Heart right ventricle (tissue), 16 donors: ENCODE measurements at regions not wholly inside any gene's neighbourhood (a gene's known extent, or its start where the extent isn't known, plus 50 kb on each side); places are given as distances from the start of the nearest gene placed in this dataset.

Experiments used
- ATAC-seq, 8 donors: fragments of 200-7000 bp; cut with Tn5 transposase; one replicate each; pipeline ENCODE4 v1.9.1; 2020; ENCODE audit warnings: mild to moderate bottlenecking in 8 of 8, moderate library complexity in 8 of 8, moderate number of reproducible peaks in 1 of 8
- DNase-seq, 2 donors: peaks; one replicate each; pipeline ENCODE4 v3.0.0-alpha.2; 2020
- H3K27ac ChIP-seq, 10 donors: fragments of 200-600 bp; sonication (generic) in 2 of 10; one replicate each; pipeline versions ENCODE4 v1.5.0 to v1.8.0; 2020 to 2022; ENCODE audit warnings: mild to moderate bottlenecking in 3 of 10
- H3K27me3 ChIP-seq, 7 donors: fragments of 200-600 bp; one replicate each; pipeline ENCODE4 v1.8.0; 2021 to 2022; ENCODE audit warnings: mild to moderate bottlenecking in 2 of 7
- H3K36me3 ChIP-seq, 9 donors: fragments of 200-600 bp; sonication (generic) in 1 of 9; one replicate each; pipeline versions ENCODE4 v1.5.0 to v1.8.0; 2020 to 2022; ENCODE audit warnings: mild to moderate bottlenecking in 2 of 9
- H3K4me1 ChIP-seq, 9 donors: fragments of 200-600 bp; sonication (generic) in 1 of 9; one replicate each; pipeline versions ENCODE4 v1.5.0 to v1.8.0; 2020 to 2022; ENCODE audit warnings: mild to moderate bottlenecking in 4 of 9
- H3K4me3 ChIP-seq, 10 donors: fragments of 200-600 bp; sonication (generic) in 2 of 10; one replicate each; pipeline versions ENCODE4 v1.5.0 to v1.8.0; 2020 to 2022; ENCODE audit warnings: mild to moderate bottlenecking in 7 of 10, moderate library complexity in 2 of 10
- H3K9me3 ChIP-seq, 11 donors: fragments of 200-600 bp in 10 of 11; sonication (generic) in 2 of 11; one replicate each; pipeline versions ENCODE4 v1.5.0 to v1.8.0; 2013 to 2022; ENCODE audit warnings: mild to moderate bottlenecking in 2 of 11, control low read depth in 1 of 11, moderate library complexity in 1 of 11
- WGBS, 2 donors: extraction: QIAGEN DNeasy Blood & Tissue Kit; methylation state at CpG; one replicate each; pipeline ENCODE4 v1.1.7; 2013; ENCODE audit warnings: inconsistent platforms in 1 of 2; 5-methylcytosine and 5-hydroxymethylcytosine counted together
- intact Hi-C, 10 donors: fragments of 100-400 bp; cut with DNase I; formaldehyde crosslinking; loops; one replicate each; pipeline versions ENCODE4 v1.11.1 to v1.14.2; 2022
- TF ChIP-seq, protein P1 (sequence below), 9 donors: fragments of 200-600 bp; sonication (generic) in 2 of 9; IDR thresholded peaks; one replicate each; pipeline versions ENCODE4 v1.5.0 to v1.8.0; 2021 to 2022; ENCODE audit warnings: antibody characterized with exemption in 9 of 9, mild to moderate bottlenecking in 5 of 9, moderate library complexity in 1 of 9
- donor health status: Arrhythmogenic right ventricular cardiomyopathy.
- donor health status: ischemic (EF 13 %, LVEDD 7.1; RV severe dilation, severe dysfunction).
- donor health status: healthy with polysubstance abuse.
- donor health status: DM: no; HTN: yes; CAD: no.
- donor health status: DM: no; HTN: no; CAD: no.
- donor health status: ischemic (EF 25% LVEDD 6.9; RV normal size, moderate dysfunction).
- donor health status: ischemic (EF 25% LVEDD 5.7; RV mildly dilated, moderate dysfunction).
- donor health status: healthy.
- donor health status: DM: yes; HTN: yes; CAD: no.
- donor health status: Ischemic cardiomyopathy.
- donor health status: ischemic (EF 35%, LVEDD 5.7; RV mildly dilated, moderate dysfunction).
- donor health status: nonischemic (EF 11% LVEDD 7.7; RV severe dilation, severe dysfunction).
- donor health status: DM: yes; HTN: yes; CAD: no.
- donor health status: PGD.
- donor health status: ischemic (EF 29% LVEDD 5.4; RV normal size, mild dysfunction).
- donor health status: nonischemic (EF 23%, LVEDD 6.1; RV moderate dilation, normal function).

DNA sequence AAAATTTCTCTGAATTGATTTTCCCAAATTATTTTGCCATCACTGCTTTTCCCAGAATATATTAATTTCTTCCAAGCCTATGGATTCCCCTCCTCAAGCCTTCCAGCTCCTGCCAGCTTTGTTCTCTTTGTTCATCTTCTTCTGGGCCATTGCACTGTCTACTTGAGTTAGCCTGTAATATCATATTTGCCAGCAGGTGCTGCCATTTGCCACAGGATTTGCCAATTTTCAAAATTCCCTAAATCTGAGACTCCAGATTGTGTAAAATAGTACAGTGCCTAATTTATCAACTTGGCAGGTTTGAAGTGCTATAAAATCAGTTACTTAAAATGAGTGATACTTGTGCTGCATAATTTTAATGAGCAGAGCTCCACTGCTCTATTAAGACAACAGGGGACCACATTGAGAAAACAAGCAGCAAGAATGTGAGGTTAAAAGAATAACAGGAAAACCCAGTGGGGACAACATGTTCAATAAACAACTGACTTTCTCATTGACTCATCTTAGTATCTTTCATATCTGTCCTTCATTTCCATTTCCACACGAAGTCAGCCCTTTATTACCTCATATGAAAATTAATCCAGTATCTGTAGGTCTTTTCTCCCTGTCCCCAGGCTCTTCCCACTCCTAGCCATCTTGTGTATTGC, 84.6 kb upstream of the CCDC196 start:
- H3K4me1 ChIP-seq, result peaks cover 0 to 16% (median 5%) of the 10 kb centered on the region in 9 donors
- 51 to 54% methylated on average over 1 of the region's 1 CpG for WGBS, 2 donors
- no peak overlapping the region for H3K27ac ChIP-seq
- no peaks in the 10 kb centered on the region for H3K9me3 ChIP-seq
- ATAC-seq (peak in 3 of 8 donors; percentile 42 to 49 (median 47)), DNase-seq (no peak)
- TF ChIP-seq, protein P1, sequence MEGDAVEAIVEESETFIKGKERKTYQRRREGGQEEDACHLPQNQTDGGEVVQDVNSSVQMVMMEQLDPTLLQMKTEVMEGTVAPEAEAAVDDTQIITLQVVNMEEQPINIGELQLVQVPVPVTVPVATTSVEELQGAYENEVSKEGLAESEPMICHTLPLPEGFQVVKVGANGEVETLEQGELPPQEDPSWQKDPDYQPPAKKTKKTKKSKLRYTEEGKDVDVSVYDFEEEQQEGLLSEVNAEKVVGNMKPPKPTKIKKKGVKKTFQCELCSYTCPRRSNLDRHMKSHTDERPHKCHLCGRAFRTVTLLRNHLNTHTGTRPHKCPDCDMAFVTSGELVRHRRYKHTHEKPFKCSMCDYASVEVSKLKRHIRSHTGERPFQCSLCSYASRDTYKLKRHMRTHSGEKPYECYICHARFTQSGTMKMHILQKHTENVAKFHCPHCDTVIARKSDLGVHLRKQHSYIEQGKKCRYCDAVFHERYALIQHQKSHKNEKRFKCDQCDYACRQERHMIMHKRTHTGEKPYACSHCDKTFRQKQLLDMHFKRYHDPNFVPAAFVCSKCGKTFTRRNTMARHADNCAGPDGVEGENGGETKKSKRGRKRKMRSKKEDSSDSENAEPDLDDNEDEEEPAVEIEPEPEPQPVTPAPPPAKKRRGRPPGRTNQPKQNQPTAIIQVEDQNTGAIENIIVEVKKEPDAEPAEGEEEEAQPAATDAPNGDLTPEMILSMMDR (IDR thresholded peaks at IDR 0.05), result peak in 8 of 9 donors; percentile 13 to 63 (median 49)
- intact Hi-C loops, result loop anchor here in 6 of 10 donors (2.0 to 5.0 kb wide), 5 partner anchors 39 to 96 kb away; partner anchors contain the start of gene CCDC196 (in 1 of the 6)
- H3K36me3 ChIP-seq, result no peaks in the 10 kb centered on the region
- H3K4me3 ChIP-seq, result no peak overlapping the region
- H3K27me3 ChIP-seq, result no peaks in the 10 kb centered on the region

DNA sequence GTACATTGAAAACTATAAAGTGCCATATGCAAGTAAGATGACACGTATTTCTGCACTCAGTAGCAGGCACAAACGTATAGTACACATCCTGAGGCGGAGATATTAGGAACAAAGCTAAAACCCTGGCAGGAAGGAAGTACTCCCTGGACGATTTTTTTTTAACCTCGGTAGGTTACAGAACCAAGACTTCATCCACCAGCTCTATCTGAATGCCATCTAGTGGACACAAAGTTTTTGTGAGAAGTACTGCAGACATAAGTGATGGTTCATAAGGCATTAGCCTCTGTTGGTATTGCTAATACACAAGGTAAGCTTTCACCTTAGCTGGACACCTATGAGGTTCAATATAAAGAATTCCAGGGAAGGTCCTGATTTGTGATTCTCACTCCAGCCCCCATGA, 83.0 kb upstream of the CCDC196 start:
- no peaks in the 10 kb centered on the region for H3K27me3 ChIP-seq
- ATAC-seq (peak in 6 of 8 donors; percentile 20 to 69 (median 60)), DNase-seq (no peak)
- intact Hi-C loops, result loop anchor here in 6 of 10 donors (2.0 to 5.0 kb wide), 5 partner anchors 41 to 94 kb away; partner anchors contain the start of gene CCDC196 (in 1 of the 6)
- no peaks in the 10 kb centered on the region for H3K9me3 ChIP-seq
- H3K4me1 ChIP-seq, result peaks cover 0 to 14% (median 5%) of the 10 kb centered on the region in 9 donors
- H3K36me3 ChIP-seq, result no peaks in the 10 kb centered on the region
- TF ChIP-seq, protein P1 (IDR thresholded peaks at IDR 0.05), result peak in 7 of 9 donors; percentile 33 to 60 (median 45)
- no peak overlapping the region for H3K27ac ChIP-seq
- 21 to 31% methylated on average over 5 of the region's 5 CpGs for WGBS, 2 donors
- H3K4me3 ChIP-seq, result no peak overlapping the region

DNA sequence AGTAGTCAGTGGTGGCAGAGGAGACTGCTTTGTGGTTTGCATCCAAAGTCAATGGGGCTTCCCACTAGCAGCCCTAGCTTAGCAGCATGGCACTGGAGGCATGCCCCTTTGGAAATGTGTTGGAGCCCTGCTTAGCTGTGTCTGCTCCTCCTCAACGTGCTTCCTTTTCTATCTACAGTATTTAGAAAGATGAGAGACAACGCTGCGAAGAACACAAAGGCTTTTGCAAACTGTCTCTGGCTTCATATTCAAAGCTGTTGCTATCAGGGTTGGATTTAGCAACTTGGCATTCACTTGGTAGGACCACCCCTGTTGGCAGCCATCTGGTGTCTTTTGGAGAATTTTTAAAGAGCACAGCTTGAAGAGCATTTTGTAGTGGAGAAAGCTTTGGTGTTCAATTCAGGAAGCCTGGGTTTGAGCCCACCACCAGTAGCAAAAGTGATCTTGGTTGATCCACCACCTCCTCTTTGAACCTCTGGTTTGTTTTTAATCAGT, 82.1 kb upstream of the CCDC196 start:
- intact Hi-C loops, result loop anchor here in 6 of 10 donors (2.0 to 5.0 kb wide), 5 partner anchors 42 to 93 kb away; partner anchors contain the start of gene CCDC196 (in 1 of the 6)
- Histone ChIP-seq H3K27ac (no peak overlapping the region), H3K4me1 (peaks cover 0 to 8% (median 5%) of the 10 kb centered on the region in 9 donors), H3K4me3 (no peak overlapping the region), H3K36me3 (no peaks in the 10 kb centered on the region), H3K9me3 (no peaks in the 10 kb centered on the region), H3K27me3 (no peaks in the 10 kb centered on the region)
- TF ChIP-seq, protein P1 (IDR thresholded peaks at IDR 0.05), result no peak
- no peak for DNase-seq
- 80 to 90% methylated on average over 3 of the region's 3 CpGs for WGBS, 2 donors
- no peak for ATAC-seq

DNA sequence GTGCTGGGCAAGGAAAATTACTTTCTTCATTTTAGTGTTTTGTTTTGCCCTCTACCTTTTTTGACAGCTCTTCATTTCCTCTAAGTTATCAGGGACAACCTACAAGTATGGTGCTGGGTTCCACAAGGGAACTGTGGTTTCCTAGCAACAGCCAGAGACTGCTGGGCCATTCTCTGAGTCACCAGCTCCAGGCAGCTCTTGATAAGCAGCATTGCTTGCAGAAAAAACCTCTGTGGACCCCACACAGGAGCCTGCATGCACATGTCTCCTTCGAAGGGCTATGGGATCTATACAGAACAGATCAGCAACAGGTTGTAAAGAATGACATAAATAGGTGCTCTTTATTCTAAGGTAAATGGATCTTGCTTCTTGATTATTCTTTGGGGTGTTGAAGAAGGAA, 81.0 kb upstream of the CCDC196 start:
- Histone ChIP-seq H3K36me3 (no peaks in the 10 kb centered on the region), H3K4me1 (peaks cover 0 to 8% (median 5%) of the 10 kb centered on the region in 9 donors), H3K27me3 (no peaks in the 10 kb centered on the region), H3K9me3 (no peaks in the 10 kb centered on the region), H3K4me3 (no peak overlapping the region), H3K27ac (no peak overlapping the region)
- TF ChIP-seq, protein P1 (IDR thresholded peaks at IDR 0.05), result no peak
- intact Hi-C loops, result loop anchor here in 1 of 10 donors (2.0 kb wide), 1 partner anchor 46 kb away; no protein-coding TSS in a partner anchor
- DNase-seq (no peak), ATAC-seq (peak in 2 of 8 donors; percentile 29 to 57)
- 25 to 34% methylated on average over 1 of the region's 1 CpG for WGBS, 2 donors
